Gastrocnemius medialis (tissue), 4 donors: ENCODE measurements at regions not wholly inside any gene's neighbourhood (a gene's known extent, or its start where the extent isn't known, plus 50 kb on each side); places are given as distances from the start of the nearest gene placed in this dataset.

Source experiments
- ATAC-seq, 2 donors: fragments of 150-250 bp; one replicate each; pipeline ENCODE4 v1.9.1; 2016
- DNase-seq, 2 donors: peaks; one replicate each; pipeline ENCODE4 v3.0.0-alpha.2; 2019
- H3K27ac ChIP-seq, 4 donors: fragments of 200-600 bp; sonication (generic); 1 replicate in 1 of 4; 2 replicates in 3 of 4; pipeline ENCODE4 v1.5.1; 2016 to 2018; ENCODE audit warnings: mild to moderate bottlenecking in 2 of 4, moderate library complexity in 1 of 4
- H3K27me3 ChIP-seq, 3 donors: fragments of 200-600 bp; sonication (generic) in 2 of 3; 1 replicate in 1 of 3; 2 replicates in 2 of 3; pipeline versions ENCODE4 v1.5.1 to v1.6.0; 2016 to 2019; ENCODE audit warnings: mild to moderate bottlenecking in 1 of 3, moderate library complexity in 1 of 3
- H3K36me3 ChIP-seq, 2 donors: fragments of 200-600 bp; sonication (generic) in 1 of 2; one replicate each; pipeline ENCODE4 v1.5.1; 2017 to 2018
- H3K4me1 ChIP-seq, 2 donors: fragments of 200-600 bp; sonication (generic) in 1 of 2; one replicate each; pipeline ENCODE4 v1.5.1; 2016 to 2017; ENCODE audit warnings: mild to moderate bottlenecking in 2 of 2
- H3K4me3 ChIP-seq, 4 donors: fragments of 200-600 bp; sonication (generic) in 3 of 4; 1 replicate in 1 of 4; 2 replicates in 3 of 4; pipeline ENCODE4 v1.5.1; 2016 to 2019; ENCODE audit warnings: mild to moderate bottlenecking in 2 of 4
- H3K9me3 ChIP-seq, 3 donors: fragments of 200-600 bp; sonication (generic) in 2 of 3; 1 replicate in 1 of 3; 2 replicates in 2 of 3; pipeline ENCODE4 v1.5.1; 2016 to 2019
- CTCF ChIP-seq, 5 experiments: fragments of 450-650 bp in 3 of 5; fragments of 200-600 bp in 2 of 5; sonication (generic) in 2 of 5; IDR thresholded peaks in 4 of 5; conservative IDR thresholded peaks in 1 of 5; 1 replicate in 4 of 5; 2 replicates in 1 of 5; pipeline ENCODE4 v1.5.1; 2016 to 2019; ENCODE audit warnings: antibody characterized with exemption in 5 of 5, mild to moderate bottlenecking in 3 of 5, moderate library complexity in 3 of 5
- POLR2A ChIP-seq, 2 donors: fragments of 450-650 bp; IDR thresholded peaks; one replicate each; pipeline ENCODE4 v1.6.1; 2017; ENCODE audit warnings: antibody characterized with exemption in 2 of 2, mild to moderate bottlenecking in 2 of 2, moderate library complexity in 2 of 2
- in situ Hi-C, 4 donors: fragments of 200-750 bp; cut with MboI; loops; one replicate each; pipeline versions ENCODE4 v1.15.0 to v1.8.0; 2017; ENCODE audit warnings: low sequenced_read_pairs in 4 of 4
- intact Hi-C: fragments of 100-400 bp; cut with DNase I; formaldehyde crosslinking; loops from one replicate; pipeline ENCODE4 v1.15.1; 2023; ENCODE audit warnings: low total_unique reads

- intact Hi-C loops: no loop called here
- no peak for ATAC-seq
- no peaks in the 10 kb centered on the region for H3K9me3 ChIP-seq
- no peaks in the 10 kb centered on the region for H3K4me1 ChIP-seq
- H3K4me3 ChIP-seq: no peak overlapping the region
- DNase-seq: no peak
- H3K27ac ChIP-seq: no peak overlapping the region
- in situ Hi-C loops: no loop called here
- H3K27me3 ChIP-seq: no peaks in the 10 kb centered on the region
- no peaks in the 10 kb centered on the region for H3K36me3 ChIP-seq
- no peak for TF ChIP-seq POLR2A (IDR thresholded peaks at IDR 0.05)
- TF ChIP-seq CTCF (IDR thresholded peaks at IDR 0.05 in 4 of 5, conservative IDR thresholded peaks at IDR 0.05 in 1 of 5): no peak
These were observed 1287.7 kb upstream of the CDH6 start for GRCh38 chr5:29905626-29906353.

GRCh38 chr5:29902859-29903258, 1290.6 kb upstream of the CDH6 start:
- intact Hi-C loops (no loop called here), in situ Hi-C loops (no loop called here)
- Histone ChIP-seq H3K36me3 (no peaks in the 10 kb centered on the region), H3K27me3 (no peaks in the 10 kb centered on the region), H3K9me3 (no peaks in the 10 kb centered on the region), H3K4me3 (no peak overlapping the region), H3K27ac (no peak overlapping the region), H3K4me1 (no peaks in the 10 kb centered on the region)
- DNase-seq: no peak
- TF ChIP-seq CTCF (IDR thresholded peaks at IDR 0.05 in 4 of 5, conservative IDR thresholded peaks at IDR 0.05 in 1 of 5): no peak
- no peak for ATAC-seq

- Histone ChIP-seq H3K36me3 (no peaks in the 10 kb centered on the region), H3K27me3 (no peaks in the 10 kb centered on the region), H3K4me3 (no peak overlapping the region), H3K27ac (no peak overlapping the region), H3K4me1 (no peaks in the 10 kb centered on the region), H3K9me3 (no peaks in the 10 kb centered on the region)
- intact Hi-C loops (no loop called here), in situ Hi-C loops (no loop called here)
- no peak for DNase-seq
- no peak for ATAC-seq
- TF ChIP-seq POLR2A (IDR thresholded peaks at IDR 0.05) (no peak), CTCF (IDR thresholded peaks at IDR 0.05 in 4 of 5, conservative IDR thresholded peaks at IDR 0.05 in 1 of 5) (no peak)
These were observed 1293.9 kb upstream of the CDH6 start for GRCh38 chr5:29899583-29899982.

GRCh38 chr5:29897916-29898315, 1295.6 kb upstream of the CDH6 start:
- Histone ChIP-seq H3K4me1 (no peaks in the 10 kb centered on the region), H3K9me3 (no peaks in the 10 kb centered on the region), H3K36me3 (no peaks in the 10 kb centered on the region), H3K4me3 (no peak overlapping the region), H3K27me3 (no peaks in the 10 kb centered on the region), H3K27ac (no peak overlapping the region)
- in situ Hi-C loops: no loop called here
- TF ChIP-seq CTCF (IDR thresholded peaks at IDR 0.05 in 4 of 5, conservative IDR thresholded peaks at IDR 0.05 in 1 of 5) (no peak), POLR2A (IDR thresholded peaks at IDR 0.05) (no peak)
- ATAC-seq (no peak), DNase-seq (no peak)
- intact Hi-C loops: no loop called here

GRCh38 chr5:29896646-29897045, 1296.8 kb upstream of the CDH6 start:
- no peak for DNase-seq
- Histone ChIP-seq H3K27me3 (no peaks in the 10 kb centered on the region), H3K4me1 (no peaks in the 10 kb centered on the region), H3K36me3 (no peaks in the 10 kb centered on the region), H3K4me3 (no peak overlapping the region), H3K9me3 (no peaks in the 10 kb centered on the region), H3K27ac (no peak overlapping the region)
- in situ Hi-C loops (no loop called here), intact Hi-C loops (no loop called here)
- TF ChIP-seq CTCF (IDR thresholded peaks at IDR 0.05 in 4 of 5, conservative IDR thresholded peaks at IDR 0.05 in 1 of 5): no peak
- no peak for TF ChIP-seq POLR2A (IDR thresholded peaks at IDR 0.05)
- ATAC-seq: no peak
